SK-N-MC (cell line): ENCODE measurements at regions not wholly inside any gene's neighbourhood (a gene's known extent, or its start where the extent isn't known, plus 50 kb on each side); places are given as distances from the start of the nearest gene placed in this dataset.

Source experiments
- DNase-seq: peaks from one replicate; pipeline ENCODE4 v3.0.0-alpha.2; 2011; ENCODE audit warnings: low read depth, low spot score
- H3K27ac ChIP-seq: fragments of 200-600 bp; sonication (generic); 2 replicates; pipeline ENCODE4 v1.5.1; 2016; ENCODE audit warnings: mixed run types
- H3K36me3 ChIP-seq: fragments of 200-600 bp; sonication (generic); 2 replicates; pipeline ENCODE4 v1.6.1; 2017; ENCODE audit warnings: antibody characterized with exemption, low read length, mixed read lengths; ENCODE audit not compliant: insufficient read depth
- H3K4me3 ChIP-seq: fragments of 200-600 bp; sonication (generic); 2 replicates; pipeline ENCODE4 v1.5.1; 2016
- H3K9ac ChIP-seq: fragments of 200-600 bp; sonication (generic); 2 replicates; pipeline ENCODE4 v1.8.0; 2017; ENCODE audit warnings: mixed run types, mixed read lengths; ENCODE audit not compliant: insufficient read length
- H3K9me3 ChIP-seq: fragments of 200-600 bp; sonication (generic); 2 replicates; pipeline ENCODE4 v1.6.1; 2017; ENCODE audit warnings: low read depth, mild to moderate bottlenecking, antibody characterized with exemption, low read length, moderate library complexity, mixed read lengths
- EZH2 ChIP-seq: fragments of 200-600 bp; sonication (generic); IDR thresholded peaks from one replicate; pipeline ENCODE4 v1.6.1; 2017; ENCODE audit warnings: antibody characterized with exemption
- FOXP2 ChIP-seq: optimal IDR thresholded peaks from 2 replicates; pipeline ENCODE3; 2011; ENCODE audit warnings: mild to moderate bottlenecking, moderate library complexity; ENCODE audit not compliant: insufficient read depth; ENCODE audit errors: extremely low read length, control extremely low read depth
- POLR2AphosphoS5 ChIP-seq: IDR thresholded peaks from 2 replicates; pipeline ENCODE4 v1.6.1; 2012; ENCODE audit warnings: mild to moderate bottlenecking, low read depth, low read length, borderline replicate concordance

GRCh38 chr12:118760623-118761022 is 220.7 kb upstream of the SRRM4 start:
- no peak for TF ChIP-seq EZH2
- H3K4me3 ChIP-seq = no peak overlapping the region
- no peaks in the 10 kb centered on the region for H3K9me3 ChIP-seq
- no peaks in the 10 kb centered on the region for H3K36me3 ChIP-seq
- H3K9ac ChIP-seq = no peak overlapping the region
- no peak for DNase-seq
- no peak overlapping the region for H3K27ac ChIP-seq

GRCh38 chr12:118763234-118763633 is 218.1 kb upstream of the SRRM4 start:
- Histone ChIP-seq H3K36me3 (no peaks in the 10 kb centered on the region), H3K9me3 (no peaks in the 10 kb centered on the region), H3K9ac (no peak overlapping the region), H3K27ac (no peak overlapping the region), H3K4me3 (no peak overlapping the region)
- no peak for DNase-seq
- TF ChIP-seq POLR2AphosphoS5 = no peak
- TF ChIP-seq EZH2 = no peak

GRCh38 chr12:118773956-118774723 is 207.2 kb upstream of the SRRM4 start:
- Histone ChIP-seq H3K36me3 (no peaks in the 10 kb centered on the region), H3K4me3 (no peak overlapping the region), H3K9me3 (no peaks in the 10 kb centered on the region), H3K27ac (no peak overlapping the region), H3K9ac (no peak overlapping the region)
- TF ChIP-seq POLR2AphosphoS5 (no peak), FOXP2 (no peak), EZH2 (no peak)
- no peak for DNase-seq

- no peak for TF ChIP-seq EZH2
- TF ChIP-seq FOXP2 = no peak
- no peak for TF ChIP-seq POLR2AphosphoS5
- Histone ChIP-seq H3K9me3 (no peaks in the 10 kb centered on the region), H3K36me3 (no peaks in the 10 kb centered on the region), H3K9ac (no peak overlapping the region), H3K27ac (no peak overlapping the region), H3K4me3 (no peak overlapping the region)
- DNase-seq = no peak
These were observed 203.8 kb upstream of the SRRM4 start for GRCh38 chr12:118777504-118777903.

GRCh38 chr12:118778077-118778476 is 203.3 kb upstream of the SRRM4 start:
- no peaks in the 10 kb centered on the region for H3K9me3 ChIP-seq
- no peak overlapping the region for H3K27ac ChIP-seq
- H3K9ac ChIP-seq = no peak overlapping the region
- no peaks in the 10 kb centered on the region for H3K36me3 ChIP-seq
- DNase-seq = no peak
- H3K4me3 ChIP-seq = no peak overlapping the region
- no peak for TF ChIP-seq FOXP2
- no peak for TF ChIP-seq POLR2AphosphoS5
- no peak for TF ChIP-seq EZH2

GRCh38 chr12:118780939-118781338 is 200.4 kb upstream of the SRRM4 start:
- Histone ChIP-seq H3K27ac (no peak overlapping the region), H3K4me3 (no peak overlapping the region), H3K9me3 (no peaks in the 10 kb centered on the region), H3K9ac (no peak overlapping the region), H3K36me3 (no peaks in the 10 kb centered on the region)
- DNase-seq = no peak
- no peak for TF ChIP-seq EZH2

GRCh38 chr12:118781692-118782091 is 199.6 kb upstream of the SRRM4 start:
- Histone ChIP-seq H3K9me3 (no peaks in the 10 kb centered on the region), H3K27ac (no peak overlapping the region), H3K4me3 (no peak overlapping the region), H3K9ac (no peak overlapping the region), H3K36me3 (no peaks in the 10 kb centered on the region)
- no peak for DNase-seq
- no peak for TF ChIP-seq FOXP2

- no peak for TF ChIP-seq FOXP2
- no peak for TF ChIP-seq EZH2
- TF ChIP-seq POLR2AphosphoS5 = no peak
- Histone ChIP-seq H3K4me3 (no peak overlapping the region), H3K36me3 (no peaks in the 10 kb centered on the region), H3K9me3 (no peaks in the 10 kb centered on the region), H3K27ac (no peak overlapping the region), H3K9ac (no peak overlapping the region)
- no peak for DNase-seq
These were observed 197.6 kb upstream of the SRRM4 start for GRCh38 chr12:118783703-118784102.

GRCh38 chr12:118790578-118790977 is 190.8 kb upstream of the SRRM4 start:
- Histone ChIP-seq H3K4me3 (no peak overlapping the region), H3K9ac (no peak overlapping the region), H3K36me3 (no peaks in the 10 kb centered on the region), H3K9me3 (no peaks in the 10 kb centered on the region), H3K27ac (no peak overlapping the region)
- no peak for DNase-seq
- TF ChIP-seq FOXP2 (no peak), EZH2 (no peak)
